Heart left ventricle (tissue), 16 donors: ENCODE measurements at regions not wholly inside any gene's neighbourhood (a gene's known extent, or its start where the extent isn't known, plus 50 kb on each side); places are given as distances from the start of the nearest gene placed in this dataset.

Source experiments
- ATAC-seq, 4 donors: fragments of 200-7000 bp; cut with Tn5 transposase; one replicate each; pipeline ENCODE4 v1.9.1; 2020 to 2022; ENCODE audit warnings: moderate library complexity in 4 of 4, mild to moderate bottlenecking in 3 of 4, moderate number of reproducible peaks in 1 of 4
- DNase-seq, 5 donors: peaks; one replicate each; pipeline ENCODE4 v3.0.0-alpha.2; 2020
- H3K27ac ChIP-seq, 12 donors: fragments of 200-600 bp; sonication (generic) in 4 of 12; one replicate each; pipeline versions ENCODE4 v1.5.0 to v1.8.0; 2016 to 2022; ENCODE audit warnings: mild to moderate bottlenecking in 2 of 12
- H3K27me3 ChIP-seq, 9 donors: fragments of 200-600 bp; sonication (generic) in 2 of 9; one replicate each; pipeline versions ENCODE4 v1.5.1 to v1.8.0; 2016 to 2022; ENCODE audit warnings: mild to moderate bottlenecking in 3 of 9
- H3K36me3 ChIP-seq, 9 donors: fragments of 200-600 bp; sonication (generic) in 2 of 9; one replicate each; pipeline versions ENCODE4 v1.5.0 to v1.8.0; 2018 to 2022; ENCODE audit warnings: mild to moderate bottlenecking in 2 of 9
- H3K4me1 ChIP-seq, 12 donors: fragments of 200-600 bp; sonication (generic) in 4 of 12; one replicate each; pipeline versions ENCODE4 v1.5.0 to v1.8.0; 2016 to 2022; ENCODE audit warnings: mild to moderate bottlenecking in 3 of 12
- H3K4me3 ChIP-seq, 12 donors: fragments of 200-600 bp; sonication (generic) in 4 of 12; one replicate each; pipeline versions ENCODE4 v1.5.0 to v1.8.0; 2017 to 2022; ENCODE audit warnings: mild to moderate bottlenecking in 9 of 12, moderate library complexity in 4 of 12
- H3K9me3 ChIP-seq, 12 donors: fragments of 200-600 bp; sonication (generic) in 4 of 12; one replicate each; pipeline versions ENCODE4 v1.5.0 to v1.8.0; 2016 to 2022; ENCODE audit warnings: mild to moderate bottlenecking in 1 of 12
- POLR2A ChIP-seq, 2 donors: fragments of 450-650 bp; IDR thresholded peaks; one replicate each; pipeline ENCODE4 v1.6.1; 2017; ENCODE audit warnings: antibody characterized with exemption in 2 of 2, mild to moderate bottlenecking in 2 of 2, moderate library complexity in 2 of 2
- WGBS, 4 donors: extraction: QIAGEN DNeasy Blood & Tissue Kit in 2 of 4; methylation state at CpG; one replicate each; pipeline versions ENCODE4 v1.1.5 to v1.1.7; 2013 to 2018; 5-methylcytosine and 5-hydroxymethylcytosine counted together
- intact Hi-C, 10 donors: fragments of 100-400 bp; cut with DNase I; formaldehyde crosslinking; loops; one replicate each; pipeline versions ENCODE4 v1.11.1 to v1.14.2; 2022
- TF ChIP-seq, protein P1 (sequence below), 12 donors: fragments of 200-600 bp; sonication (generic) in 4 of 12; IDR thresholded peaks; one replicate each; pipeline versions ENCODE4 v1.5.0 to v1.8.0; 2018 to 2022; ENCODE audit warnings: antibody characterized with exemption in 12 of 12, mild to moderate bottlenecking in 5 of 12
- donor health status: ischemic (EF 13 %, LVEDD 7.1; RV severe dilation, severe dysfunction).
- donor health status: healthy with polysubstance abuse.
- donor health status: DM: no; HTN: yes; CAD: no.
- donor health status: DM: no; HTN: no; CAD: no.
- donor health status: ischemic (EF 25% LVEDD 6.9; RV normal size, moderate dysfunction).
- donor health status: ischemic (EF 25% LVEDD 5.7; RV mildly dilated, moderate dysfunction).
- donor health status: healthy.
- donor health status: DM: yes; HTN: yes; CAD: no.
- donor health status: ischemic (EF 35%, LVEDD 5.7; RV mildly dilated, moderate dysfunction).
- donor health status: nonischemic (EF 11% LVEDD 7.7; RV severe dilation, severe dysfunction).
- donor health status: DM: yes; HTN: yes; CAD: no.
- donor health status: PGD.
- donor health status: ischemic (EF 29% LVEDD 5.4; RV normal size, mild dysfunction).
- donor health status: nonischemic (EF 23%, LVEDD 6.1; RV moderate dilation, normal function).

DNA sequence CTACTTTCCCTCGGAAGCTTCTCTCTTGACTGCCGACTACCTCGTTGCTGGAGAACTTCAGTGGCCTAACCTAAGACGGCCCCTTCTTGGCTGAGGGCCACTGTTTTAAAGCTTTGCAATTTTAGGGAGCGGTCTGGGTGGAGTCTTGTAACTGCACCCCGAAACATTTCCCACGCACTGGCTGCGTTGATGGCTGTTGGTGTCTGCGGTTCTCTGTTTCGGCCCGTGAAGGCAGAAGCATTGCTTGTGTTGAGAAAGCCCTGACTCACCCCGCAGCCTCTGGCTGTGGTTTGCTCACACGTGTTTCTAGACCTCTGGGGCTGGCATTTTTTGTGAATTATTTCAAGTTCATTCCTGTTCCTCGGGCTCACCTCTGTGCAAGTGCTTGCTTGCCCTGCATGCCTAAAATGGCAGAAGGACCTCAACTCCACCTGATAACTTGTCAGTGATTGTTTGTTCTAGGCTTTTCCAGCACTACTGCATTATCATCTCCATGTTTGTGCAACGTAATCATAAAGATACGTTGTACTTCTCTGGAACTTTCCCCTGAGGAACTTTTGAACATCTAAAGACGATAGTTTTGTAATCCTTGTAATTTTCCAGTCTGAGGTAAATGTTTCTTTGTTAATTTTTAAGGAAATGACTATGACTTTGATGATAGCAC is 94.2 kb upstream of the DLX2 start:
- TF ChIP-seq POLR2A (IDR thresholded peaks at IDR 0.05), result no peak
- TF ChIP-seq, protein P1, sequence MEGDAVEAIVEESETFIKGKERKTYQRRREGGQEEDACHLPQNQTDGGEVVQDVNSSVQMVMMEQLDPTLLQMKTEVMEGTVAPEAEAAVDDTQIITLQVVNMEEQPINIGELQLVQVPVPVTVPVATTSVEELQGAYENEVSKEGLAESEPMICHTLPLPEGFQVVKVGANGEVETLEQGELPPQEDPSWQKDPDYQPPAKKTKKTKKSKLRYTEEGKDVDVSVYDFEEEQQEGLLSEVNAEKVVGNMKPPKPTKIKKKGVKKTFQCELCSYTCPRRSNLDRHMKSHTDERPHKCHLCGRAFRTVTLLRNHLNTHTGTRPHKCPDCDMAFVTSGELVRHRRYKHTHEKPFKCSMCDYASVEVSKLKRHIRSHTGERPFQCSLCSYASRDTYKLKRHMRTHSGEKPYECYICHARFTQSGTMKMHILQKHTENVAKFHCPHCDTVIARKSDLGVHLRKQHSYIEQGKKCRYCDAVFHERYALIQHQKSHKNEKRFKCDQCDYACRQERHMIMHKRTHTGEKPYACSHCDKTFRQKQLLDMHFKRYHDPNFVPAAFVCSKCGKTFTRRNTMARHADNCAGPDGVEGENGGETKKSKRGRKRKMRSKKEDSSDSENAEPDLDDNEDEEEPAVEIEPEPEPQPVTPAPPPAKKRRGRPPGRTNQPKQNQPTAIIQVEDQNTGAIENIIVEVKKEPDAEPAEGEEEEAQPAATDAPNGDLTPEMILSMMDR (IDR thresholded peaks at IDR 0.05), result no peak
- WGBS, 4 donors, result 80 to 84% (median 82%) methylated on average over 17 of the region's 17 CpGs
- DNase-seq, result peak in 2 of 5 donors; percentile 32 to 65
- H3K27me3 ChIP-seq, result no peaks in the 10 kb centered on the region
- H3K4me3 ChIP-seq, result peak overlapping the region in 1 of 12 donors; percentile 7
- H3K4me1 ChIP-seq, result peaks cover 0 to 11% (median 0%) of the 10 kb centered on the region in 12 donors
- H3K27ac ChIP-seq, result no peak overlapping the region
- no peaks in the 10 kb centered on the region for H3K36me3 ChIP-seq
- ATAC-seq, result no peak
- intact Hi-C loops, result no loop called here
- H3K9me3 ChIP-seq, result peaks cover 2 to 48% (median 29%) of the 10 kb centered on the region in 12 donors

- intact Hi-C loops, result no loop called here
- DNase-seq (no peak), ATAC-seq (no peak)
- Histone ChIP-seq H3K27me3 (no peaks in the 10 kb centered on the region), H3K4me1 (peaks cover 0 to 11% (median 0%) of the 10 kb centered on the region in 12 donors), H3K36me3 (no peaks in the 10 kb centered on the region), H3K4me3 (no peak overlapping the region), H3K9me3 (peaks cover 1 to 42% (median 23%) of the 10 kb centered on the region in 12 donors), H3K27ac (no peak overlapping the region)
- TF ChIP-seq POLR2A (IDR thresholded peaks at IDR 0.05), result no peak
- TF ChIP-seq, protein P1 (IDR thresholded peaks at IDR 0.05), result no peak
- 86 to 90% (median 87%) methylated on average over 4 of the region's 4 CpGs for WGBS, 4 donors
Observed at GRCh38 chr2:172198361-172198760, 95.7 kb upstream of the DLX2 start.

DNA sequence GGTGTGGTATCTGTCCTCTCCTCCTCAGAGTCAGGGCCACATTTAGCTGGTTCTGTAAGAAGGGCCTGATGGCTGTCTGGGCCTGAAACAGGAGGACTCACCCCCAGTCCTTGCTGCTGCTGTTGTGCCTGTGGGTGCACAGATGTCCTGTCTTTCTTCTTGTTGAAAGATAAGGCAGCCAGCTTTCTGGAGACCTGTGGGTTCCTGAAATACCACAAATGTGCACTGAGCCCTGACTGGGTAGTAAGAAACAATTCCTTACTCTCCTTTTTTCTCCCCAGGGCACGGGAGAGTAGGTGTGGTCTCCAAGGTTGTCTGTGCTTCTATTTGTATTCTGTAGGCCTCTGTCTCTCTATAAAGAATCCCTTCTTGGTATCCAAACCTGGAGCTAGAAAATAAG is 96.2 kb upstream of the DLX2 start:
- intact Hi-C loops, result no loop called here
- no peak for TF ChIP-seq POLR2A (IDR thresholded peaks at IDR 0.05)
- TF ChIP-seq, protein P1 (IDR thresholded peaks at IDR 0.05), result no peak
- WGBS, 4 donors, result 79 to 90% (median 87%) methylated on average over 1 of the region's 1 CpG
- ATAC-seq, result no peak
- H3K27me3 ChIP-seq, result no peaks in the 10 kb centered on the region
- peaks cover 0 to 11% (median 0%) of the 10 kb centered on the region in 12 donors for H3K4me1 ChIP-seq
- no peak for DNase-seq
- no peaks in the 10 kb centered on the region for H3K36me3 ChIP-seq
- no peak overlapping the region for H3K27ac ChIP-seq
- no peak overlapping the region for H3K4me3 ChIP-seq
- H3K9me3 ChIP-seq, result peaks cover 0 to 36% (median 18%) of the 10 kb centered on the region in 12 donors

GRCh38 chr2:172200495-172201085 is 97.9 kb upstream of the DLX2 start:
- no peak overlapping the region for H3K4me3 ChIP-seq
- no peak for ATAC-seq
- H3K27ac ChIP-seq, result no peak overlapping the region
- DNase-seq, result no peak
- peaks cover 0 to 11% (median 0%) of the 10 kb centered on the region in 12 donors for H3K4me1 ChIP-seq
- 64 to 78% (median 75%) methylated on average over 2 of the region's 2 CpGs for WGBS, 4 donors
- H3K27me3 ChIP-seq, result no peaks in the 10 kb centered on the region
- peaks cover 0 to 26% (median 12%) of the 10 kb centered on the region in 12 donors for H3K9me3 ChIP-seq
- no peaks in the 10 kb centered on the region for H3K36me3 ChIP-seq
- TF ChIP-seq, protein P1 (IDR thresholded peaks at IDR 0.05), result peak in 10 of 12 donors; percentile 25 to 54 (median 36)
- no peak for TF ChIP-seq POLR2A (IDR thresholded peaks at IDR 0.05)
- intact Hi-C loops, result loop anchor here in 1 of 10 donors (10.0 kb wide), 1 partner anchor 194 kb away; no protein-coding TSS in a partner anchor
